SJCRH30 (cell line): ENCODE measurements at regions not wholly inside any gene's neighbourhood (a gene's known extent, or its start where the extent isn't known, plus 50 kb on each side); places are given as distances from the start of the nearest gene placed in this dataset.

Experiments
- DNase-seq, 2 experiments: peaks; one replicate each; pipeline ENCODE4 v3.0.0-alpha.2; 2015 to 2020
- H3K27ac ChIP-seq: fragments of 250-450 bp; sonication (Bioruptor Pico); 2 replicates; pipeline ENCODE4 v1.5.1; 2020; ENCODE audit warnings: mild to moderate bottlenecking, moderate library complexity
- H3K27me3 ChIP-seq: fragments of 250-450 bp; sonication (Bioruptor Pico); 2 replicates; pipeline ENCODE4 v1.5.1; 2020; ENCODE audit warnings: mild to moderate bottlenecking, moderate library complexity
- H3K36me3 ChIP-seq: fragments of 250-450 bp; sonication (Bioruptor Pico); 2 replicates; pipeline ENCODE4 v1.5.1; 2020; ENCODE audit warnings: mild to moderate bottlenecking, moderate library complexity
- H3K4me1 ChIP-seq: fragments of 250-450 bp; sonication (Bioruptor Pico); 2 replicates; pipeline ENCODE4 v1.5.1; 2020; ENCODE audit warnings: mild to moderate bottlenecking, moderate library complexity
- H3K4me3 ChIP-seq: fragments of 250-450 bp; sonication (Bioruptor Pico); 2 replicates; pipeline ENCODE4 v1.5.1; 2020; ENCODE audit warnings: mild to moderate bottlenecking, moderate library complexity
- H3K9me3 ChIP-seq: fragments of 250-450 bp; sonication (Bioruptor Pico); replicated peaks from 2 replicates; pipeline ENCODE4 v1.5.1; 2020; ENCODE audit warnings: mild to moderate bottlenecking, moderate library complexity

GRCh38 chr4:41318839-41319530 is 62.3 kb downstream of the UCHL1 start:
- Histone ChIP-seq H3K27me3 (no peaks in the 10 kb centered on the region), H3K4me3 (no peak overlapping the region), H3K4me1 (peaks cover 9% of the 10 kb centered on the region; the same call in 1 of the 2 replicates), H3K9me3 (0 out of 2 replicates have a peak, but pooled peaks cover 6% of the 10 kb centered on the region), H3K36me3 (no peaks in the 10 kb centered on the region), H3K27ac (no peak overlapping the region)
- DNase-seq = no peak

GRCh38 chr4:41319553-41319952 is 62.8 kb downstream of the UCHL1 start:
- H3K27ac ChIP-seq = no peak overlapping the region
- 0 out of 2 replicates have a peak, but pooled peaks cover 6% of the 10 kb centered on the region for H3K9me3 ChIP-seq
- peaks cover 9% of the 10 kb centered on the region; the same call in 1 of the 2 replicates for H3K4me1 ChIP-seq
- H3K4me3 ChIP-seq = no peak overlapping the region
- no peaks in the 10 kb centered on the region for H3K36me3 ChIP-seq
- no peak for DNase-seq
- H3K27me3 ChIP-seq = no peaks in the 10 kb centered on the region

- Histone ChIP-seq H3K4me1 (peaks cover 9% of the 10 kb centered on the region; the same call in 1 of the 2 replicates), H3K27ac (no peak overlapping the region), H3K4me3 (no peak overlapping the region), H3K36me3 (no peaks in the 10 kb centered on the region), H3K9me3 (0 out of 2 replicates have a peak, but pooled peaks cover 6% of the 10 kb centered on the region), H3K27me3 (no peaks in the 10 kb centered on the region)
- no peak for DNase-seq
These were observed 63.5 kb downstream of the UCHL1 start for GRCh38 chr4:41320278-41320677.

GRCh38 chr4:41320786-41321185 is 64.1 kb downstream of the UCHL1 start:
- no peak for DNase-seq
- H3K27ac ChIP-seq = no peak overlapping the region
- 0 out of 2 replicates have a peak, but pooled peaks cover 6% of the 10 kb centered on the region for H3K9me3 ChIP-seq

GRCh38 chr4:41321216-41321945 is 64.7 kb downstream of the UCHL1 start:
- no peaks in the 10 kb centered on the region for H3K36me3 ChIP-seq
- H3K9me3 ChIP-seq = 0 out of 2 replicates have a peak, but pooled peaks cover 6% of the 10 kb centered on the region
- H3K4me3 ChIP-seq = no peak overlapping the region
- no peaks in the 10 kb centered on the region for H3K27me3 ChIP-seq
- H3K4me1 ChIP-seq = peaks cover 9% of the 10 kb centered on the region; the same call in 1 of the 2 replicates
- no peak overlapping the region for H3K27ac ChIP-seq
- no peak for DNase-seq

More at GRCh38 chr4:41320786-41321185, 64.1 kb downstream of the UCHL1 start:
- H3K36me3 ChIP-seq = no peaks in the 10 kb centered on the region
- no peak overlapping the region for H3K4me3 ChIP-seq
- H3K4me1 ChIP-seq = peaks cover 9% of the 10 kb centered on the region; the same call in 1 of the 2 replicates
- no peaks in the 10 kb centered on the region for H3K27me3 ChIP-seq

GRCh38 chr4:41322617-41323016 is 65.9 kb downstream of the UCHL1 start:
- Histone ChIP-seq H3K4me3 (no peak overlapping the region), H3K27me3 (no peaks in the 10 kb centered on the region), H3K4me1 (peaks cover 5% of the 10 kb centered on the region; the same call in 1 of the 2 replicates), H3K9me3 (0 out of 2 replicates have a peak, but pooled peaks cover 6% of the 10 kb centered on the region), H3K27ac (no peak overlapping the region), H3K36me3 (no peaks in the 10 kb centered on the region)
- DNase-seq = no peak

GRCh38 chr4:41323179-41323578 is 66.5 kb downstream of the UCHL1 start:
- Histone ChIP-seq H3K36me3 (no peaks in the 10 kb centered on the region), H3K27me3 (no peaks in the 10 kb centered on the region)
- no peak for DNase-seq

GRCh38 chr4:41323706-41324105 is 67.0 kb downstream of the UCHL1 start:
- peaks cover 5% of the 10 kb centered on the region; the same call in 1 of the 2 replicates for H3K4me1 ChIP-seq
- 0 out of 2 replicates have a peak, but pooled peaks cover 3% of the 10 kb centered on the region for H3K9me3 ChIP-seq
- no peaks in the 10 kb centered on the region for H3K27me3 ChIP-seq
- H3K4me3 ChIP-seq = no peak overlapping the region
- no peak for DNase-seq
- H3K27ac ChIP-seq = no peak overlapping the region
- H3K36me3 ChIP-seq = no peaks in the 10 kb centered on the region

More at GRCh38 chr4:41323179-41323578, 66.5 kb downstream of the UCHL1 start:
- peaks cover 5% of the 10 kb centered on the region; the same call in 1 of the 2 replicates for H3K4me1 ChIP-seq
- H3K27ac ChIP-seq = no peak overlapping the region
- no peak overlapping the region for H3K4me3 ChIP-seq
- 0 out of 2 replicates have a peak, but pooled peaks cover 6% of the 10 kb centered on the region for H3K9me3 ChIP-seq

- H3K9me3 ChIP-seq = 0 out of 2 replicates have a peak, but pooled peaks cover 3% of the 10 kb centered on the region
- no peaks in the 10 kb centered on the region; the same call in 1 of the 2 replicates for H3K4me1 ChIP-seq
- H3K36me3 ChIP-seq = no peaks in the 10 kb centered on the region
- H3K4me3 ChIP-seq = no peak overlapping the region
- no peaks in the 10 kb centered on the region for H3K27me3 ChIP-seq
- no peak for DNase-seq
- H3K27ac ChIP-seq = no peak overlapping the region
These were observed 68.1 kb downstream of the UCHL1 start for GRCh38 chr4:41324861-41325260.

- Histone ChIP-seq H3K4me1 (no peaks in the 10 kb centered on the region; the same call in 1 of the 2 replicates), H3K27ac (no peak overlapping the region), H3K27me3 (no peaks in the 10 kb centered on the region), H3K36me3 (no peaks in the 10 kb centered on the region), H3K4me3 (no peak overlapping the region), H3K9me3 (0 out of 2 replicates have a peak, but pooled peaks cover 3% of the 10 kb centered on the region)
- no peak for DNase-seq
These were observed 69.2 kb downstream of the UCHL1 start for GRCh38 chr4:41325901-41326300.

- H3K4me1 ChIP-seq = no peaks in the 10 kb centered on the region; the same call in 1 of the 2 replicates
- H3K9me3 ChIP-seq = no peaks in the 10 kb centered on the region
- H3K4me3 ChIP-seq = no peak overlapping the region
- no peak overlapping the region for H3K27ac ChIP-seq
- no peaks in the 10 kb centered on the region for H3K36me3 ChIP-seq
- no peak for DNase-seq
- no peaks in the 10 kb centered on the region for H3K27me3 ChIP-seq
These were observed 70.0 kb downstream of the UCHL1 start for GRCh38 chr4:41326776-41327175.

GRCh38 chr4:41327770-41328169 is 71.0 kb downstream of the UCHL1 start:
- no peak for DNase-seq
- Histone ChIP-seq H3K4me3 (no peak overlapping the region), H3K4me1 (no peaks in the 10 kb centered on the region; the same call in 1 of the 2 replicates), H3K27ac (no peak overlapping the region), H3K36me3 (no peaks in the 10 kb centered on the region), H3K27me3 (no peaks in the 10 kb centered on the region), H3K9me3 (no peaks in the 10 kb centered on the region)

- H3K27me3 ChIP-seq = no peaks in the 10 kb centered on the region
- no peaks in the 10 kb centered on the region; the same call in 1 of the 2 replicates for H3K4me1 ChIP-seq
- H3K9me3 ChIP-seq = no peaks in the 10 kb centered on the region
- DNase-seq = no peak
- H3K36me3 ChIP-seq = no peaks in the 10 kb centered on the region
- H3K4me3 ChIP-seq = no peak overlapping the region
- H3K27ac ChIP-seq = no peak overlapping the region
These were observed 72.6 kb downstream of the UCHL1 start for GRCh38 chr4:41329361-41329760.

- no peaks in the 10 kb centered on the region for H3K36me3 ChIP-seq
- H3K4me3 ChIP-seq = no peak overlapping the region
- DNase-seq = no peak
- no peaks in the 10 kb centered on the region for H3K9me3 ChIP-seq
- H3K27me3 ChIP-seq = no peaks in the 10 kb centered on the region
- H3K4me1 ChIP-seq = no peaks in the 10 kb centered on the region; the same call in 1 of the 2 replicates
- no peak overlapping the region for H3K27ac ChIP-seq
These were observed 74.5 kb downstream of the UCHL1 start for GRCh38 chr4:41331224-41331623.
